NCI-H1436 (cell line): ENCODE measurements at regions not wholly inside any gene's neighbourhood (a gene's known extent, or its start where the extent isn't known, plus 50 kb on each side); places are given as distances from the start of the nearest gene placed in this dataset.
"Not testable (repeated sequence)": the region's sequence is repeated elsewhere in the genome, so short reads cannot be mapped to it uniquely, and the experiment has no call there.

Experiments
- DNase-seq: peaks from one replicate; lab custom pipeline; 2025; lab: John Stamatoyannopoulos, UW

- no peak for DNase-seq
These were observed 70.6 kb downstream of the SMPDL3A start for GRCh38 chr6:122859676-122860075.

- DNase-seq = no peak
These were observed 72.5 kb downstream of the SMPDL3A start for GRCh38 chr6:122861594-122861993.

- no peak for DNase-seq
These were observed 79.1 kb downstream of the SMPDL3A start for GRCh38 chr6:122868137-122868536.

GRCh38 chr6:122869437-122870024 lies 80.5 kb downstream of the SMPDL3A start:
- DNase-seq = peak; percentile 66

GRCh38 chr6:122871079-122871478 lies 82.0 kb downstream of the SMPDL3A start:
- no peak for DNase-seq

GRCh38 chr6:122872311-122872710 lies 83.3 kb downstream of the SMPDL3A start:
- DNase-seq = no peak

- DNase-seq = no peak
These were observed 88.2 kb downstream of the SMPDL3A start for GRCh38 chr6:122877302-122877701.

GRCh38 chr6:122878796-122879195 lies 89.7 kb downstream of the SMPDL3A start:
- DNase-seq = no peak

GRCh38 chr6:122886481-122886880 lies 97.4 kb downstream of the SMPDL3A start:
- no peak for DNase-seq

GRCh38 chr6:122887941-122888340 lies 98.9 kb downstream of the SMPDL3A start:
- DNase-seq = no peak

GRCh38 chr6:122888680-122889079 lies 99.6 kb downstream of the SMPDL3A start:
- not testable (repeated sequence) for DNase-seq

- no peak for DNase-seq
These were observed 101.2 kb downstream of the SMPDL3A start for GRCh38 chr6:122890250-122890649.

- no peak for DNase-seq
These were observed 101.2 kb upstream of the CLVS2 start for GRCh38 chr6:122894791-122895190.

- no peak for DNase-seq
These were observed 93.7 kb upstream of the CLVS2 start for GRCh38 chr6:122902326-122902725.

- DNase-seq = no peak
These were observed 92.6 kb upstream of the CLVS2 start for GRCh38 chr6:122903266-122903915.

- no peak for DNase-seq
These were observed 91.9 kb upstream of the CLVS2 start for GRCh38 chr6:122904166-122904565.

- no peak for DNase-seq
These were observed 82.5 kb upstream of the CLVS2 start for GRCh38 chr6:122913558-122913957.

GRCh38 chr6:122918714-122919113 lies 77.3 kb upstream of the CLVS2 start:
- DNase-seq = no peak

GRCh38 chr6:122930252-122931180 lies 65.5 kb upstream of the CLVS2 start:
- DNase-seq = no peak

GRCh38 chr6:122931916-122932315 lies 64.1 kb upstream of the CLVS2 start:
- DNase-seq = no peak

GRCh38 chr6:122944936-122945335 lies 51.1 kb upstream of the CLVS2 start:
- DNase-seq = not testable (repeated sequence)
